Peyer's patch (tissue), 4 donors: ENCODE measurements at regions not wholly inside any gene's neighbourhood (a gene's known extent, or its start where the extent isn't known, plus 50 kb on each side); places are given as distances from the start of the nearest gene placed in this dataset.

Source experiments
- DNase-seq, 3 donors: peaks; one replicate each; pipeline ENCODE4 v3.0.0-alpha.2; 2017 to 2019
- H3K27ac ChIP-seq, 4 donors: fragments of 200-600 bp; sonication (generic); one replicate each; pipeline ENCODE4 v1.5.1; 2016 to 2019
- H3K27me3 ChIP-seq, 2 donors: fragments of 200-600 bp; sonication (generic); one replicate each; pipeline ENCODE4 v1.5.1; 2019
- H3K36me3 ChIP-seq, 3 donors: fragments of 200-600 bp; sonication (generic); one replicate each; pipeline ENCODE4 v1.5.1; 2016 to 2019
- H3K4me1 ChIP-seq, 4 donors: fragments of 200-600 bp; sonication (generic); one replicate each; pipeline ENCODE4 v1.5.1; 2016 to 2019
- H3K4me3 ChIP-seq, 4 donors: fragments of 200-600 bp; sonication (generic); 1 replicate in 3 of 4; 2 replicates in 1 of 4; pipeline ENCODE4 v1.5.1; 2016 to 2019; ENCODE audit warnings: mild to moderate bottlenecking in 1 of 4
- H3K9me3 ChIP-seq, 4 donors: fragments of 200-600 bp; sonication (generic); one replicate each; pipeline ENCODE4 v1.5.1; 2016 to 2019; ENCODE audit warnings: mild to moderate bottlenecking in 1 of 4
- POLR2A ChIP-seq, 2 donors: fragments of 450-650 bp; IDR thresholded peaks; one replicate each; pipeline ENCODE4 v1.5.1; 2017; ENCODE audit warnings: antibody characterized with exemption in 2 of 2, mild to moderate bottlenecking in 2 of 2, moderate library complexity in 2 of 2
- TF ChIP-seq, protein P1 (sequence below), 6 experiments: fragments of 450-650 bp in 4 of 6; fragments of 200-600 bp in 2 of 6; sonication (generic) in 1 of 6; IDR thresholded peaks; one replicate each; pipeline ENCODE4 v1.5.1; 2017 to 2019; ENCODE audit warnings: antibody characterized with exemption in 6 of 6, mild to moderate bottlenecking in 3 of 6, moderate library complexity in 1 of 6

DNA sequence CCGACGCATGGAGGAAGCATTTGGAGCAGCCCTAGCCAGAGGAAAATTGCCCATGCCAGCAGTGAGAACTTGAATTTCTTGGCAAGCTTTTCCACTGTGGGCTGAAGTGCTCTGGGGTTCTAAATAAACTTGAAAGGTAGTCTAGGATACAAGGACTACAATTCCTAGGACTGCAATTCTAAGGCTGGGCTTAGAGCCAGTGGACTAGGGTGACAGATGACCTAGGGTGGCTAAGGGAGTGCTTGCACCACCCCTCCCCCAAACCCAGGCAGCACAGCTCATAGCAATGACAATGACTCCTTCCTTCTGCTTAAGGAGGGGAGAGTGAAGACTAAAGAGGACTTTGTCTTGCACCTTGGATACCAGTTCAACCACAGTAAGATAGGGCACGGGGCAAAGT lies 122.3 kb downstream of the THBS2 start:
- TF ChIP-seq POLR2A (IDR thresholded peaks at IDR 0.05) = no peak
- TF ChIP-seq, protein P1, sequence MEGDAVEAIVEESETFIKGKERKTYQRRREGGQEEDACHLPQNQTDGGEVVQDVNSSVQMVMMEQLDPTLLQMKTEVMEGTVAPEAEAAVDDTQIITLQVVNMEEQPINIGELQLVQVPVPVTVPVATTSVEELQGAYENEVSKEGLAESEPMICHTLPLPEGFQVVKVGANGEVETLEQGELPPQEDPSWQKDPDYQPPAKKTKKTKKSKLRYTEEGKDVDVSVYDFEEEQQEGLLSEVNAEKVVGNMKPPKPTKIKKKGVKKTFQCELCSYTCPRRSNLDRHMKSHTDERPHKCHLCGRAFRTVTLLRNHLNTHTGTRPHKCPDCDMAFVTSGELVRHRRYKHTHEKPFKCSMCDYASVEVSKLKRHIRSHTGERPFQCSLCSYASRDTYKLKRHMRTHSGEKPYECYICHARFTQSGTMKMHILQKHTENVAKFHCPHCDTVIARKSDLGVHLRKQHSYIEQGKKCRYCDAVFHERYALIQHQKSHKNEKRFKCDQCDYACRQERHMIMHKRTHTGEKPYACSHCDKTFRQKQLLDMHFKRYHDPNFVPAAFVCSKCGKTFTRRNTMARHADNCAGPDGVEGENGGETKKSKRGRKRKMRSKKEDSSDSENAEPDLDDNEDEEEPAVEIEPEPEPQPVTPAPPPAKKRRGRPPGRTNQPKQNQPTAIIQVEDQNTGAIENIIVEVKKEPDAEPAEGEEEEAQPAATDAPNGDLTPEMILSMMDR (IDR thresholded peaks at IDR 0.05) = no peak

GRCh38 chr6:169130113-169130512 lies 123.5 kb downstream of the THBS2 start:
- TF ChIP-seq POLR2A (IDR thresholded peaks at IDR 0.05) = no peak
- TF ChIP-seq, protein P1 (IDR thresholded peaks at IDR 0.05) = no peak
- Histone ChIP-seq H3K9me3 (no peaks in the 10 kb centered on the region), H3K27me3 (no peaks in the 10 kb centered on the region), H3K36me3 (no peaks in the 10 kb centered on the region), H3K4me1 (no peaks in the 10 kb centered on the region), H3K27ac (no peak overlapping the region), H3K4me3 (no peak overlapping the region)
- no peak for DNase-seq

More for the DNA sequence above, 122.3 kb downstream of the THBS2 start:
- H3K4me1 ChIP-seq = no peaks in the 10 kb centered on the region
- no peaks in the 10 kb centered on the region for H3K27me3 ChIP-seq
- H3K4me3 ChIP-seq = no peak overlapping the region
- no peaks in the 10 kb centered on the region for H3K9me3 ChIP-seq
- no peak for DNase-seq
- H3K36me3 ChIP-seq = no peaks in the 10 kb centered on the region
- H3K27ac ChIP-seq = no peak overlapping the region

DNA sequence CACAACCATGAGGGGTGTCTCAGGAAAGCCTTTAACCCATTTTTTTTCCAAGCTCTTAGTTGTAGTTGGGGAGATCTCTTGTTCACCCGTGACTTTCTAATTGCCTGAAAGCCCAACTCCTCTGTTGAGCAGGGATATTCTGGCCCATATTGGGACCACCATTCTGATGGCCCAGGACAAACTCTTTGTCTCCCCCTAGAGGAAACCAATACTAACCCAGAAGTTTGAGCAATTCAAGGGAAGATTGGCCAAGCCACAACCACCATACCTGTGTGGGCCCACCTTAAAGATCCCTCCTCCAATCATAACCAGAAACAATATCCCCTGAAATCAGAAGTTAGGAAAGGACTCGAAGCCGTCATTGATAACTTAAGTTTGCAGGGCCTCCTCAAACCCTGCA lies 132.6 kb downstream of the THBS2 start:
- TF ChIP-seq, protein P1 (IDR thresholded peaks at IDR 0.05) = no peak
- TF ChIP-seq POLR2A (IDR thresholded peaks at IDR 0.05) = no peak
- Histone ChIP-seq H3K27me3 (no peaks in the 10 kb centered on the region), H3K9me3 (no peaks in the 10 kb centered on the region), H3K36me3 (no peaks in the 10 kb centered on the region), H3K27ac (no peak overlapping the region), H3K4me1 (no peaks in the 10 kb centered on the region), H3K4me3 (no peak overlapping the region)
- no peak for DNase-seq

DNA sequence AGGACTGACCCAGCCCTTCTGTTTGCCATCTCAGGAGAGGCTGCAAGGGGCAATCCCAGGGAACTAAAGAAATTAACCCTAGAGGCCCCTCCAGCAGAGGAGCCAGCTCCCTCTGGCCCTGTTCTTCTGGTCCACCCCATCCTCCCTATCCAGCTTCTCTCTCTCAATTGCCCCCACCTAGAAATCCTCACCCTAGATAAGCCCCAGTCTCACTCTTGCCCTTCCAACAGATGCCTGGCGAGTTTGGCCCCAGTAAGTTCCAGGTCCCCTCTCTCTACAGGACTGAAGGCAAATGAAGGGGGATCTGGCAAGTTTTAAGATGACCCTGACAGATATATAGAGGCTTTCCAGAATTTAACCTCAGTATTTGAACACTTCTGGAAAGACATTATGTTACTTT lies 134.0 kb downstream of the THBS2 start:
- H3K4me1 ChIP-seq = no peaks in the 10 kb centered on the region
- DNase-seq = no peak
- H3K27ac ChIP-seq = no peak overlapping the region
- TF ChIP-seq, protein P1 (IDR thresholded peaks at IDR 0.05) = no peak
- TF ChIP-seq POLR2A (IDR thresholded peaks at IDR 0.05) = no peak
- H3K27me3 ChIP-seq = no peaks in the 10 kb centered on the region
- H3K4me3 ChIP-seq = no peak overlapping the region
- H3K36me3 ChIP-seq = no peaks in the 10 kb centered on the region
- no peaks in the 10 kb centered on the region for H3K9me3 ChIP-seq

DNA sequence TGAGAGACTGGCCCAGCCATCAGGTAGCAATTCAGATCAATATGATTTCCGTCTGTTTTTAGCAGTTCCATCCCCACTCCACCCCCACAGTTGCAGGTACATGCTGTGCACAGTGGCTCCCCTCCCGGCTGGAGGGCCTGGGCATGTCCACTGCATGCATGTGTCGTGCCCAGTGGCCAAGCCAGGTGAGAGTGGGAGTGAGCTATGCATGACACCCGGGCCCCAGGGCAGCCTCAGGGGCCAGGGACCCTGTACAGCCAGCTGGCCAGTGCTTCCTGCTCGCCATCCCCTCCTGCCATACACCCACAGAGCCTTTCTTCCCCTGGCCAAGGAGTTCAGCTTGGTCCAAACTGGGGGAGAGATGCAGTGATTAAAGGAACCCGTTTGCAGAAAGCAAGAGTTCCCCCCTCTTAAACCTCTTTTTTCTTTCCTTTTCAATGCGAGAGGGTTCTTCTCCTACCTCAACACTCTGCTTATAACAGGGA lies 135.3 kb downstream of the THBS2 start:
- Histone ChIP-seq H3K36me3 (no peaks in the 10 kb centered on the region), H3K27me3 (no peaks in the 10 kb centered on the region), H3K9me3 (no peaks in the 10 kb centered on the region), H3K27ac (no peak overlapping the region), H3K4me3 (no peak overlapping the region), H3K4me1 (no peaks in the 10 kb centered on the region)
- DNase-seq = no peak
- TF ChIP-seq POLR2A (IDR thresholded peaks at IDR 0.05) = no peak
- TF ChIP-seq, protein P1 (IDR thresholded peaks at IDR 0.05) = no peak

GRCh38 chr6:169117663-169118062 lies 136.0 kb downstream of the THBS2 start:
- no peak overlapping the region for H3K27ac ChIP-seq
- H3K9me3 ChIP-seq = no peaks in the 10 kb centered on the region
- H3K36me3 ChIP-seq = no peaks in the 10 kb centered on the region
- TF ChIP-seq POLR2A (IDR thresholded peaks at IDR 0.05) = no peak
- TF ChIP-seq, protein P1 (IDR thresholded peaks at IDR 0.05) = no peak
- no peak for DNase-seq
- no peaks in the 10 kb centered on the region for H3K4me1 ChIP-seq
- H3K27me3 ChIP-seq = no peaks in the 10 kb centered on the region
- H3K4me3 ChIP-seq = no peak overlapping the region
